DOHH2 (cell line): ENCODE measurements at regions not wholly inside any gene's neighbourhood (a gene's known extent, or its start where the extent isn't known, plus 50 kb on each side); places are given as distances from the start of the nearest gene placed in this dataset.

Source experiments
- H3F3A ChIP-seq: fragments of 200-600 bp; sonication (generic), shearing (Covaris generic); 2 replicates; pipeline ENCODE4 v1.6.0; 2016; ENCODE audit warnings: antibody characterized with exemption, mild to moderate bottlenecking; ENCODE audit not compliant: control insufficient read depth, insufficient read depth
- H3K27ac ChIP-seq: fragments of 200-600 bp; sonication (generic); 2 replicates; pipeline ENCODE4 v1.5.1; 2014; ENCODE audit warnings: low read depth, mild to moderate bottlenecking, low read length, moderate library complexity
- H3K27me3 ChIP-seq: fragments of 200-600 bp; sonication (generic); 2 replicates; pipeline ENCODE4 v1.6.1; 2014; ENCODE audit warnings: mild to moderate bottlenecking, low read length, mixed read lengths; ENCODE audit not compliant: control insufficient read depth
- H3K36me3 ChIP-seq: fragments of 200-600 bp; sonication (generic); 2 replicates; pipeline ENCODE4 v1.6.1; 2014; ENCODE audit warnings: mild to moderate bottlenecking, low read length, moderate library complexity, mixed read lengths; ENCODE audit not compliant: control insufficient read depth
- H3K4me1 ChIP-seq: fragments of 200-600 bp; sonication (generic); 2 replicates; pipeline ENCODE4 v1.6.1; 2014; ENCODE audit warnings: mild to moderate bottlenecking, low read length, mixed read lengths; ENCODE audit not compliant: control insufficient read depth
- H3K4me2 ChIP-seq: fragments of 200-600 bp; sonication (generic); 2 replicates; pipeline ENCODE4 v1.6.0; 2014; ENCODE audit warnings: mild to moderate bottlenecking, low read length, moderate library complexity
- H3K4me3 ChIP-seq: fragments of 200-600 bp; sonication (generic); 2 replicates; pipeline ENCODE4 v1.5.1; 2014; ENCODE audit warnings: mild to moderate bottlenecking, low read length, mixed read lengths
- H3K79me2 ChIP-seq: fragments of 200-600 bp; sonication (generic); 2 replicates; pipeline ENCODE4 v1.6.1; 2014; ENCODE audit warnings: mild to moderate bottlenecking, low read length, mixed read lengths; ENCODE audit not compliant: control insufficient read depth
- H3K9me2 ChIP-seq: fragments of 200-600 bp; sonication (generic); replicated peaks from 2 replicates; pipeline ENCODE4 v1.6.1; 2014; ENCODE audit warnings: mild to moderate bottlenecking, low read length, mixed read lengths; ENCODE audit not compliant: control insufficient read depth
- H3K9me3 ChIP-seq: fragments of 200-600 bp; sonication (generic); 2 replicates; pipeline ENCODE4 v1.6.1; 2014; ENCODE audit warnings: antibody characterized with exemption, low read length, mixed read lengths; ENCODE audit not compliant: control insufficient read depth, insufficient read depth
- H4K20me1 ChIP-seq: fragments of 200-600 bp; sonication (generic); 2 replicates; pipeline ENCODE4 v1.6.0; 2014; ENCODE audit warnings: low read depth, mild to moderate bottlenecking, antibody characterized with exemption, low read length, moderate library complexity; ENCODE audit not compliant: control insufficient read depth, insufficient read depth
- EZH2phosphoT487 ChIP-seq: fragments of 200-600 bp; sonication (generic); IDR thresholded peaks from 2 replicates; pipeline ENCODE4 v1.6.1; 2017; ENCODE audit warnings: borderline replicate concordance, mild to moderate bottlenecking, antibody characterized with exemption, low read length, moderate library complexity, mixed read lengths
- TF ChIP-seq, protein P1 (sequence below): fragments of 200-600 bp; sonication (generic); IDR thresholded peaks from one replicate; pipeline ENCODE4 v1.5.1; 2014; ENCODE audit warnings: antibody characterized with exemption, mild to moderate bottlenecking, low read depth, low read length; ENCODE audit not compliant: poor library complexity, severe bottlenecking

DNA sequence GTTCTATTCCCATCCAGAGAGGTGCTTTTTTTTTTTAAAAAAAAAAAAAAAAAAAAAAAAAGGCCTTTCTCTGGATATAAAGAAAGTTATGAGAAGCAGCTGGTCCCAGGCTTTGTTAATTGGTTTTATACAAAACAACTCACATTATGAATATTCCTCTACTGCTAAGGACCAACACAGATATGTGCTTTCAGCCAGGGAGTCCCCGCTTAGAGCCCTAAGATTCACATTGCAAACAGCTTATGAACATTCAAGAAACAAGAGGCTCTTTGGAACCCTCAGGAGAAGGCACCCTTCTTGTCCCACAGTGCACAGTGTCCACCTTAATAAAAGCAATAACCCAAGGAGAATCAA is 53.5 kb upstream of the GPR31 start:
- Histone ChIP-seq H3K4me3 (no peak overlapping the region), H3K36me3 (no peaks in the 10 kb centered on the region), H3K27me3 (peaks cover 13% of the 10 kb centered on the region), H3F3A (no peaks in the 10 kb centered on the region), H4K20me1 (no peaks in the 10 kb centered on the region), H3K9me3 (no peaks in the 10 kb centered on the region), H3K4me1 (peaks cover 3% of the 10 kb centered on the region; the same call in 1 of the 2 replicates), H3K4me2 (no peak overlapping the region), H3K9me2 (no peaks in the 10 kb centered on the region), H3K79me2 (no peaks in the 10 kb centered on the region), H3K27ac (no peak overlapping the region)
- TF ChIP-seq EZH2phosphoT487: no peak
- TF ChIP-seq, protein P1, sequence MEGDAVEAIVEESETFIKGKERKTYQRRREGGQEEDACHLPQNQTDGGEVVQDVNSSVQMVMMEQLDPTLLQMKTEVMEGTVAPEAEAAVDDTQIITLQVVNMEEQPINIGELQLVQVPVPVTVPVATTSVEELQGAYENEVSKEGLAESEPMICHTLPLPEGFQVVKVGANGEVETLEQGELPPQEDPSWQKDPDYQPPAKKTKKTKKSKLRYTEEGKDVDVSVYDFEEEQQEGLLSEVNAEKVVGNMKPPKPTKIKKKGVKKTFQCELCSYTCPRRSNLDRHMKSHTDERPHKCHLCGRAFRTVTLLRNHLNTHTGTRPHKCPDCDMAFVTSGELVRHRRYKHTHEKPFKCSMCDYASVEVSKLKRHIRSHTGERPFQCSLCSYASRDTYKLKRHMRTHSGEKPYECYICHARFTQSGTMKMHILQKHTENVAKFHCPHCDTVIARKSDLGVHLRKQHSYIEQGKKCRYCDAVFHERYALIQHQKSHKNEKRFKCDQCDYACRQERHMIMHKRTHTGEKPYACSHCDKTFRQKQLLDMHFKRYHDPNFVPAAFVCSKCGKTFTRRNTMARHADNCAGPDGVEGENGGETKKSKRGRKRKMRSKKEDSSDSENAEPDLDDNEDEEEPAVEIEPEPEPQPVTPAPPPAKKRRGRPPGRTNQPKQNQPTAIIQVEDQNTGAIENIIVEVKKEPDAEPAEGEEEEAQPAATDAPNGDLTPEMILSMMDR: no peak

DNA sequence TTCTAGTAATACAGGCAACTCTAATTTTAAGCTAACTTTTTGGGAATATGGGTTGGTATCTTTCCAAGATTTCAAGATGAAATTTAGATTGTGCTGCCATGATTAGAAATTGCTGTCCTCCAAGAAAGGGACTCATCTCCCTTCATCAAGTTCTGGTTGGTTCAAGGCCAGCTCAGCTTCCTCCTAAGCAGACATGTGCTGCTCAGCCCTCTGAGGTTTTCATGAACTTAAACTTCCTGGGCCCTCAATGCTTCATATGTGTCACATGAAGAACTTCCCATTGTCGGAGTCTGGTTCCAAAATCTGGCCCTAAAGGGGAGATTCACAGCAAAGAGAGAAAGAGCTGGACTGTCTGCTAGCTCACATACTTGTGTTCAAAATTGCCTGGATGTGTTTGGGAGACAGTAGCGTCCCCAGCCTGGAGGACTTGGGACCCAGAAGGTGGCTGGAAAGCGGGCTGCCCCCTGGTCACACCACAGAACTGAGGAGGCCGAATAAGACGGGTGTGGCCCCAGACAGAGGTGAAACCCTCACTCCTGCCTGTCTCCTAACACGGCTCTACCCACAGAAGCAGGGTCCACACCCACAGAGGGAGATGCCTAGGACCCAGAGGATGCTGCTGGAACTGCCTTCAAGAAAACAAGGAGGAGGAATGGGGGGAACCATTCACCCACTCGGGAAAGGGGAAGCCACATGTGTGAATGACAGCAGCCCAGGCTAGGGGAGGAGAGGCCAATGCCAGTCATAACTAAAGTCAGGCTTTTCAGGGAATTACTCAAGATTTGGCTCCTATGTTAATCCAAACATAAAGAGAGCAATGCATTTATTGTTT is 54.3 kb upstream of the GPR31 start:
- H3K4me2 ChIP-seq: no peak overlapping the region
- H3K9me3 ChIP-seq: no peaks in the 10 kb centered on the region
- H3K36me3 ChIP-seq: no peaks in the 10 kb centered on the region
- H3K27ac ChIP-seq: no peak overlapping the region
- no peaks in the 10 kb centered on the region for H3K79me2 ChIP-seq
- TF ChIP-seq, protein P1: no peak
- no peak for TF ChIP-seq EZH2phosphoT487
- H3K4me3 ChIP-seq: no peak overlapping the region
- no peaks in the 10 kb centered on the region for H3K9me2 ChIP-seq
- no peaks in the 10 kb centered on the region for H4K20me1 ChIP-seq
- peaks cover 13% of the 10 kb centered on the region for H3K27me3 ChIP-seq
- H3K4me1 ChIP-seq: peaks cover 3% of the 10 kb centered on the region; the same call in 1 of the 2 replicates
- no peaks in the 10 kb centered on the region for H3F3A ChIP-seq

DNA sequence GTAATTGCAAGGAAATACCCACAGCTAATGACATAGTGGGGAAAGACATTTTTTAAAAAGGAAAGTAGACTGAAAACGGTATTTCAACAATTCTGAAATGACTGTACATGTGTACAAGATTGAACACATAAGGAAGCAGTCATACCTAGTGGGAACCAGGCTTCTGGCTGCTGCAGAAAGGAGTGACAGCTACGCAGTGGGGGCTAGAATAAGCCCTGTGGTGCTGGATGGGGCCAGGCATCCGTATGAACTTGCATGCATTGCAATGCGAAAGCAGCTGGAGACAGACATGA is 54.9 kb upstream of the GPR31 start:
- H3K9me3 ChIP-seq: no peaks in the 10 kb centered on the region
- peaks cover 3% of the 10 kb centered on the region; the same call in 1 of the 2 replicates for H3K4me1 ChIP-seq
- no peaks in the 10 kb centered on the region for H3K36me3 ChIP-seq
- no peak for TF ChIP-seq EZH2phosphoT487
- TF ChIP-seq, protein P1: no peak
- H3K27ac ChIP-seq: no peak overlapping the region
- H4K20me1 ChIP-seq: no peaks in the 10 kb centered on the region
- H3K79me2 ChIP-seq: no peaks in the 10 kb centered on the region
- no peaks in the 10 kb centered on the region for H3F3A ChIP-seq
- H3K9me2 ChIP-seq: no peaks in the 10 kb centered on the region
- peaks cover 13% of the 10 kb centered on the region for H3K27me3 ChIP-seq
- H3K4me2 ChIP-seq: no peak overlapping the region
- H3K4me3 ChIP-seq: no peak overlapping the region
